ENCODE measurements at regions not wholly inside any gene's neighbourhood (a gene's known extent, or its start where the extent isn't known, plus 50 kb on each side); places are given as distances from the start of the nearest gene placed in this dataset.

GRCh38 chr10:36488579-36488978, 636.8 kb upstream of the ANKRD30A start:
- no peak overlapping the region for H2AFZ ChIP-seq (ENCODE audit: low read length)
- H3K79me2 ChIP-seq (ENCODE audit: control insufficient read depth in 1 of 2, insufficient read depth in 2 of 2, low read length in 2 of 2), result no peaks in the 10 kb centered on the region
- no peak overlapping the region for H3K4me3 ChIP-seq (ENCODE audit: extremely low read depth in 1 of 4, insufficient read depth in 2 of 4, low read depth in 3 of 4, low read length in 4 of 4)
- H3K14ac ChIP-seq (ENCODE audit: insufficient read length), result no peak overlapping the region
- no peak overlapping the region for H2BK120ac ChIP-seq (replicated peaks; ENCODE audit: low read depth, low read length)
- H3K27me3 ChIP-seq (replicated peaks in 1 of 4; ENCODE audit: control insufficient read depth in 3 of 4, extremely low read depth in 1 of 4, insufficient read depth in 3 of 4, low read length in 3 of 4), result no peaks in the 10 kb centered on the region
- no peaks in the 10 kb centered on the region for H3K36me3 ChIP-seq (ENCODE audit: control insufficient read depth in 2 of 4, insufficient read depth in 4 of 4, low read length in 3 of 4)
- H2BK5ac ChIP-seq (ENCODE audit: low read depth, low read length), result no peak overlapping the region
- no peak overlapping the region for H4K5ac ChIP-seq (ENCODE audit: insufficient read length, low read depth, low read length)
- ChIA-PET CTCF (ENCODE audit: partially characterized antibody) (interaction anchor here (0.6 kb wide), 1 partner anchor 289 kb away, joined by 3 read pairs; no protein-coding TSS in a partner anchor), POLR2A (ENCODE audit: partially characterized antibody) (interaction anchor here (0.6 kb wide), 1 partner anchor 563 kb away, joined by 4 read pairs; no protein-coding TSS in a partner anchor)
- no peaks in the 10 kb centered on the region for H4K20me1 ChIP-seq (replicated peaks in 1 of 2; ENCODE audit: control insufficient read depth in 1 of 2, insufficient read depth in 2 of 2, low read length in 2 of 2)
- H2BK20ac ChIP-seq (ENCODE audit: low read length), result no peak overlapping the region
- no peaks in the 10 kb centered on the region for H3K9me3 ChIP-seq (ENCODE audit: insufficient read depth in 2 of 2, low read depth in 1 of 2, low read length in 1 of 2)
- H2BK15ac ChIP-seq (ENCODE audit: low read length), result no peak overlapping the region
- TF ChIP-seq RFX5 (IDR thresholded peaks at IDR 0.05; ENCODE audit: borderline replicate concordance, low read depth, low read length), result no peak
- no peak for TF ChIP-seq TAF7 (optimal IDR thresholded peaks at IDR 0.05; ENCODE audit: borderline replicate concordance, low read depth, low read length)
- TF ChIP-seq TAF1 (IDR thresholded peaks at IDR 0.05; ENCODE audit: low read depth, low read length), result no peak
- TF ChIP-seq YY1 (IDR thresholded peaks at IDR 0.05; ENCODE audit: low read depth, low read length), result no peak
- TF ChIP-seq ZNF274 (IDR thresholded peaks at IDR 0.05; ENCODE audit: borderline replicate concordance, extremely low read depth, low read length), result no peak
- TF ChIP-seq CBX8 (IDR thresholded peaks at IDR 0.05; ENCODE audit: borderline replicate concordance, low read depth, low read length), result no peak
- TF ChIP-seq SIN3A (conservative IDR thresholded peaks at IDR 0.05 in 1 of 2, IDR thresholded peaks at IDR 0.05 in 1 of 2; ENCODE audit: low read depth in 1 of 2, low read length in 2 of 2), result no peak
- TF ChIP-seq CHD2 (IDR thresholded peaks at IDR 0.05; ENCODE audit: low read length), result no peak
- TF ChIP-seq, protein P1, sequence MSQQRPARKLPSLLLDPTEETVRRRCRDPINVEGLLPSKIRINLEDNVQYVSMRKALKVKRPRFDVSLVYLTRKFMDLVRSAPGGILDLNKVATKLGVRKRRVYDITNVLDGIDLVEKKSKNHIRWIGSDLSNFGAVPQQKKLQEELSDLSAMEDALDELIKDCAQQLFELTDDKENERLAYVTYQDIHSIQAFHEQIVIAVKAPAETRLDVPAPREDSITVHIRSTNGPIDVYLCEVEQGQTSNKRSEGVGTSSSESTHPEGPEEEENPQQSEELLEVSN (IDR thresholded peaks at IDR 0.05), result no peak
- no peak for TF ChIP-seq HDAC6 (IDR thresholded peaks at IDR 0.05; ENCODE audit: low read depth, low read length)
- TF ChIP-seq POLR2AphosphoS5 (IDR thresholded peaks at IDR 0.05; ENCODE audit: low read depth, low read length), result no peak
- no peak overlapping the region for H3K56ac ChIP-seq (replicated peaks; ENCODE audit: insufficient read length, low read depth, low read length)
- no peak overlapping the region for H2AK5ac ChIP-seq (ENCODE audit: low read depth, low read length)
- no peak overlapping the region for H3K4ac ChIP-seq (replicated peaks; ENCODE audit: insufficient read length, low read depth, low read length)
- H3K4me2 ChIP-seq (ENCODE audit: insufficient read depth in 1 of 2, low read depth in 2 of 2, low read length in 2 of 2), result no peak overlapping the region
- H3K23ac ChIP-seq (ENCODE audit: insufficient read length), result no peak overlapping the region
- no peaks in the 10 kb centered on the region for H3K4me1 ChIP-seq (replicated peaks in 1 of 4; ENCODE audit: control insufficient read depth in 3 of 4, insufficient read depth in 4 of 4, low read length in 3 of 4)
- no peak overlapping the region for H4K91ac ChIP-seq (replicated peaks; ENCODE audit: insufficient read length, low read length)
- no peaks in the 10 kb centered on the region for H3K79me1 ChIP-seq (ENCODE audit: low read depth, low read length)
- H3K18ac ChIP-seq (ENCODE audit: extremely low read depth, low read length), result no peak overlapping the region
- no peak for FAIRE-seq
- no peak overlapping the region for H4K8ac ChIP-seq (ENCODE audit: extremely low read depth, insufficient read depth, low read length)
- no peak overlapping the region for H2BK12ac ChIP-seq (ENCODE audit: low read depth, low read length)
- H3K23me2 ChIP-seq (ENCODE audit: low read depth, low read length), result no peaks in the 10 kb centered on the region
- H3K27ac ChIP-seq (ENCODE audit: low read depth, low read length), result no peak overlapping the region
- H3K9ac ChIP-seq (replicated peaks in 1 of 4; ENCODE audit: extremely low read depth in 1 of 4, low read depth in 3 of 4, low read length in 3 of 4), result no peak overlapping the region
- no peak for DNase-seq (ENCODE audit: low read depth in 1 of 2, low spot score in 2 of 2)
- 90% methylated on average over 4 of the region's 4 CpGs; no CpG with 5 or more reads in 1 of the 2 experiments for WGBS, 2 experiments (ENCODE audit: extremely low coverage in 1 of 2, insufficient coverage in 1 of 2, insufficient read length in 1 of 2, insufficient replicate concordance in 2 of 2, low coverage in 1 of 2, low lambda C conversion rate in 2 of 2, missing lambda C conversion rate in 1 of 2)
